ENCODE measurements at regions not wholly inside any gene's neighbourhood (a gene's known extent, or its start where the extent isn't known, plus 50 kb on each side); places are given as distances from the start of the nearest gene placed in this dataset.

DNA sequence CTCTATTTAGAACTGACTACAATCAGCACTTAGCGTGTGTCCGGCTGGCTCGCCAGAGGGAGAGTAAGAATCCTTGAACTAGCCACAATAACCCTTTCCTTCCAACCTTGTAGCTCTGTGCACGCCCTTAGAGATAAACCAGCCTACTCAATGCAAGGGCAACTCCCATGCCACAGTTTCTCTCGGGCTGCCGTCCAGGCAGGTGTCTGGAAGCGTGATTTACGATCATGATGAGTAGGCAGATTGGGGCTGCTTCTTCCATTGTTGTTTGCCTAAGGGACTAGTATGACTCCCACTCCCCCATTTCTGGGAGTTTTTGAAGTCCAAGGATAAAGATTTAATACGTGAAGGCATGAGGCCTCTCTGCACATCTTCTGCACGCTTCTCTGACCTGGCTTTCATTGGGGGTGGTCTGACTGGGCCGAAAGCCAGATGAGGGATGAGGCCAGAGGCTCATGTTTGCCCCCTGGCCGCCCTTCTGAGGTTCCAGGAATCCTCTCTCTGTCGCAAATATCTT is 134.0 kb upstream of the MYO10 start:
- peaks cover 0 to 9% of the 10 kb centered on the region in 2 donors for H3K9me3 Mint-ChIP-seq
- Histone ChIP-seq H3K4me1 (ENCODE audit: control insufficient read depth, insufficient read depth, low read length) (no peaks in the 10 kb centered on the region), H3K36me3 (ENCODE audit: control insufficient read depth, insufficient read depth, low read length) (no peaks in the 10 kb centered on the region), H3K27me3 (ENCODE audit: control insufficient read depth, insufficient read depth, low read length) (no peaks in the 10 kb centered on the region), H3K27ac (ENCODE audit: low read length) (no peak overlapping the region), H3K9me3 (ENCODE audit: control insufficient read depth, insufficient read depth, low read length) (no peaks in the 10 kb centered on the region), H3K4me3 (ENCODE audit: low read length) (no peak overlapping the region)
- H3K27ac Mint-ChIP-seq: no peak overlapping the region
- intact Hi-C loops (cut with micrococcal nuclease): no loop called here
- TF ChIP-seq CTCF (IDR thresholded peaks at IDR 0.05): no peak
- WGBS (ENCODE audit: insufficient coverage): 65% methylated on average over 12 of the region's 13 CpGs
- no peaks in the 10 kb centered on the region for H3K4me1 Mint-ChIP-seq
- no peak for ATAC-seq
- H3K27me3 Mint-ChIP-seq (ENCODE audit: low read depth in 2 of 2): no peaks in the 10 kb centered on the region
- no peak overlapping the region for H3K4me3 Mint-ChIP-seq
- no peak for DNase-seq
- H3K36me3 Mint-ChIP-seq: no peaks in the 10 kb centered on the region

DNA sequence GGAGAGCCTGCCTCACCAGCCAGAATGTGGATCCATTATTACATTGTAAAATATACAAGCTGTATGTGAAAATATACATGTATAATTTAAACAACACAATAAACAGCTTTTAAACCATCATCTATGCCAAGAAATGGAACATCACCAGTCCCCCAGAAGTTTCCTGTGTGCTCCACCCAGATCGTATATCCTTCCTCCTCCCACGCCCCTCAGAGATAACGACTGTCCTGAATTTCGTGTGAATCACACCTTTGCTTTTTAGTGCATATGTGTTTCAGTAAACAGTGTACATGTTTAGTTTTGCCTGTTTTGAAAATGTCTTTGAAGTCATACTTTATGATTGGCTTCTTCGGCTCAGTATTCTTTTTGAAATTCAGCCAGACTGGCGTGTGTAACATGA is 134.6 kb upstream of the MYO10 start:
- DNase-seq (no peak), ATAC-seq (no peak)
- no peak overlapping the region for H3K4me3 Mint-ChIP-seq
- no peak overlapping the region for H3K27ac Mint-ChIP-seq
- Histone ChIP-seq H3K27me3 (ENCODE audit: control insufficient read depth, insufficient read depth, low read length) (no peaks in the 10 kb centered on the region), H3K9me3 (ENCODE audit: control insufficient read depth, insufficient read depth, low read length) (no peaks in the 10 kb centered on the region), H3K4me1 (ENCODE audit: control insufficient read depth, insufficient read depth, low read length) (no peaks in the 10 kb centered on the region), H3K36me3 (ENCODE audit: control insufficient read depth, insufficient read depth, low read length) (no peaks in the 10 kb centered on the region), H3K4me3 (ENCODE audit: low read length) (no peak overlapping the region), H3K27ac (ENCODE audit: low read length) (no peak overlapping the region)
- no peaks in the 10 kb centered on the region for H3K4me1 Mint-ChIP-seq
- peaks cover 0 to 7% of the 10 kb centered on the region in 2 donors for H3K9me3 Mint-ChIP-seq
- TF ChIP-seq CTCF (IDR thresholded peaks at IDR 0.05): no peak
- H3K27me3 Mint-ChIP-seq (ENCODE audit: low read depth in 2 of 2): no peaks in the 10 kb centered on the region
- H3K36me3 Mint-ChIP-seq: no peaks in the 10 kb centered on the region
- intact Hi-C loops (cut with micrococcal nuclease): no loop called here
- WGBS (ENCODE audit: insufficient coverage): 45% methylated on average over 3 of the region's 6 CpGs

DNA sequence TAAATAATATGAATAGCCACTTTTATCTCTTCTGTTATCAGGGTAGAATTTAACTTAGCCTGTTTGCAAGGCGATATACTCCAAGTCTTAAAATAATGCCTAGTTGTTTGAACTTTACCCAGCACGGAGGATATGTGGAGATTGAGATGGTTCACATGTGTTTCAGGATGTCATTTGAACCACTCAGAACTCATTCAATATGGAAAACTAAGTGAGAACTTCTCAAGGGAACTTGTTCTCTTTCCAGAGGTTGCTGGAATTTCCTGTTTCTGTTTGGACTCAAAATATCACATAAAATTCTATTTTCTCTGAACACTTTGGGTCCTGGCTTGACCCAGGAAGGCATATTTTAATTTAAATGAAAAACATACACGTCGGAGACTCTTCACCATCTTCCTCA is 139.1 kb upstream of the MYO10 start:
- H3K4me1 Mint-ChIP-seq: no peaks in the 10 kb centered on the region
- no peaks in the 10 kb centered on the region for H3K36me3 ChIP-seq (ENCODE audit: control insufficient read depth, insufficient read depth, low read length)
- H3K27me3 ChIP-seq (ENCODE audit: control insufficient read depth, insufficient read depth, low read length): no peaks in the 10 kb centered on the region
- 86% methylated on average over 4 of the region's 4 CpGs for WGBS (ENCODE audit: insufficient coverage)
- H3K36me3 Mint-ChIP-seq: no peaks in the 10 kb centered on the region
- TF ChIP-seq CTCF (IDR thresholded peaks at IDR 0.05): no peak
- no peak overlapping the region for H3K4me3 Mint-ChIP-seq
- H3K27me3 Mint-ChIP-seq (ENCODE audit: low read depth in 2 of 2): no peaks in the 10 kb centered on the region
- H3K4me1 ChIP-seq (ENCODE audit: control insufficient read depth, insufficient read depth, low read length): no peaks in the 10 kb centered on the region
- H3K27ac ChIP-seq (ENCODE audit: low read length): no peak overlapping the region
- intact Hi-C loops (cut with micrococcal nuclease): no loop called here
- H3K9me3 Mint-ChIP-seq: peaks cover 3 to 4% of the 10 kb centered on the region in 2 donors
- no peak for ATAC-seq
- peaks cover 2% of the 10 kb centered on the region for H3K9me3 ChIP-seq (ENCODE audit: control insufficient read depth, insufficient read depth, low read length)
- no peak overlapping the region for H3K27ac Mint-ChIP-seq
- H3K4me3 ChIP-seq (ENCODE audit: low read length): no peak overlapping the region
- no peak for DNase-seq

DNA sequence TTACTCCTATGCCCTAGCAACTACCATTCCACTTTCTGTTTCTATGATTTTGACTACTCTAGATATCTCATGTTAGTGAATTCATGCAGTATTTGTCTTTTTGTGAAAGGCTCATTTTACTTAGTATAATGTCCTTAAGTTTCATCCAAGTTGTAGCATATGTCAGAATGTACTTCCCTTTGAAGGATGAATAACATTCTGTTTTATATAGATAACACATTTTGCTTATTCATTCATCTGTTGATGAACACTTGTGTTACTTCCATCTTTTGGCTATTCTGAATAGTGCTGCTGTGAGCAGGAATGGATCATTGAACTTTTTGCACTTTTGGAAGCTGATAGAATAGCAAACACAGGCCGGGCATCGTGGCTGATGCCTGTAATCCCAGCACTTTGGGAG is 140.2 kb upstream of the MYO10 start:
- H3K27ac Mint-ChIP-seq: no peak overlapping the region
- no peaks in the 10 kb centered on the region for H3K27me3 Mint-ChIP-seq (ENCODE audit: low read depth in 2 of 2)
- ATAC-seq: no peak
- no peak overlapping the region for H3K4me3 ChIP-seq (ENCODE audit: low read length)
- H3K27ac ChIP-seq (ENCODE audit: low read length): no peak overlapping the region
- intact Hi-C loops (cut with micrococcal nuclease): no loop called here
- no peak for TF ChIP-seq CTCF (IDR thresholded peaks at IDR 0.05)
- peaks cover 3 to 4% of the 10 kb centered on the region in 2 donors for H3K9me3 Mint-ChIP-seq
- no peak overlapping the region for H3K4me3 Mint-ChIP-seq
- no peaks in the 10 kb centered on the region for H3K36me3 ChIP-seq (ENCODE audit: control insufficient read depth, insufficient read depth, low read length)
- DNase-seq: no peak
- 70% methylated on average over 2 of the region's 2 CpGs for WGBS (ENCODE audit: insufficient coverage)
- H3K4me1 ChIP-seq (ENCODE audit: control insufficient read depth, insufficient read depth, low read length): no peaks in the 10 kb centered on the region
- peaks cover 2% of the 10 kb centered on the region for H3K9me3 ChIP-seq (ENCODE audit: control insufficient read depth, insufficient read depth, low read length)
- no peaks in the 10 kb centered on the region for H3K27me3 ChIP-seq (ENCODE audit: control insufficient read depth, insufficient read depth, low read length)
- H3K4me1 Mint-ChIP-seq: no peaks in the 10 kb centered on the region
- no peaks in the 10 kb centered on the region for H3K36me3 Mint-ChIP-seq

All from natural killer cell (primary cell).